ENCODE measurements at regions not wholly inside any gene's neighbourhood (a gene's known extent, or its start where the extent isn't known, plus 50 kb on each side); places are given as distances from the start of the nearest gene placed in this dataset.

DNA sequence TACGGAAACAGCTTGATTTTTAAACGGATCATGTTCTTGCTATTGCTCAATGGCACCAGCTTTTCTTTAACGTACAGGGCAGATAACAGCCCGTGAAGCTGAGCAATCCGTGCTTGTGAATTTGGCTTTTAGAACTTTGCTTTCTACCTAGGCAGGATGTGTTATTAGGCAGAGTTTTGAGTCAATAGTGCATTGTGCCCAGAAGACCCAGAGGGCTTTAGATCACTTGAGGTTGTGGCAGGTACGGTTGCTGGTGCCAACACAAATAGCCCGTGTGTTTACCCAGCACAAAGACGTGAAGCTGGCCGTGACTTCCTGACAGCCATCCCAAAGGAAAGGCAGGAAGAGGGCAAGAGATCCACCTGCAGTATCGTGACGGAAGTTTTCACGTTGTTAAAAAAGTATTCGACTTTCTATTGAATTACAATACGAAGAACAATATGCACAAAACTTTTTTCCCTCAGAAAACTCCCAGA, 117.4 kb upstream of the FRMD1 start:
- TF ChIP-seq, protein P1, sequence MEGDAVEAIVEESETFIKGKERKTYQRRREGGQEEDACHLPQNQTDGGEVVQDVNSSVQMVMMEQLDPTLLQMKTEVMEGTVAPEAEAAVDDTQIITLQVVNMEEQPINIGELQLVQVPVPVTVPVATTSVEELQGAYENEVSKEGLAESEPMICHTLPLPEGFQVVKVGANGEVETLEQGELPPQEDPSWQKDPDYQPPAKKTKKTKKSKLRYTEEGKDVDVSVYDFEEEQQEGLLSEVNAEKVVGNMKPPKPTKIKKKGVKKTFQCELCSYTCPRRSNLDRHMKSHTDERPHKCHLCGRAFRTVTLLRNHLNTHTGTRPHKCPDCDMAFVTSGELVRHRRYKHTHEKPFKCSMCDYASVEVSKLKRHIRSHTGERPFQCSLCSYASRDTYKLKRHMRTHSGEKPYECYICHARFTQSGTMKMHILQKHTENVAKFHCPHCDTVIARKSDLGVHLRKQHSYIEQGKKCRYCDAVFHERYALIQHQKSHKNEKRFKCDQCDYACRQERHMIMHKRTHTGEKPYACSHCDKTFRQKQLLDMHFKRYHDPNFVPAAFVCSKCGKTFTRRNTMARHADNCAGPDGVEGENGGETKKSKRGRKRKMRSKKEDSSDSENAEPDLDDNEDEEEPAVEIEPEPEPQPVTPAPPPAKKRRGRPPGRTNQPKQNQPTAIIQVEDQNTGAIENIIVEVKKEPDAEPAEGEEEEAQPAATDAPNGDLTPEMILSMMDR (IDR thresholded peaks at IDR 0.05; ENCODE audit: low read depth, low read length): no peak
- TF ChIP-seq EZH2phosphoT487 (IDR thresholded peaks at IDR 0.05; ENCODE audit: low read depth): no peak
